COLO668 (cell line): ENCODE measurements at regions not wholly inside any gene's neighbourhood (a gene's known extent, or its start where the extent isn't known, plus 50 kb on each side); places are given as distances from the start of the nearest gene placed in this dataset.
A peak's percentile ranks its signal among the peaks of the same experiment; 100 is the strongest.

Experiments used
- DNase-seq: peaks from one replicate; lab custom pipeline; 2025; ENCODE audit not compliant: unreplicated experiment; lab: John Stamatoyannopoulos, UW

GRCh38 chr15:98583771-98584430 is 64.4 kb upstream of the IGF1R start:
- no peak for DNase-seq

GRCh38 chr15:98586066-98586465 is 62.3 kb upstream of the IGF1R start:
- no peak for DNase-seq

- no peak for DNase-seq
Measured at GRCh38 chr15:98592136-98592535, 56.2 kb upstream of the IGF1R start.

- DNase-seq, result no peak
Measured at GRCh38 chr15:98596131-98596530, 52.2 kb upstream of the IGF1R start.

- DNase-seq, result peak; percentile 14
Measured at GRCh38 chr15:98596885-98597392, 51.4 kb upstream of the IGF1R start.

GRCh38 chr15:98597666-98598065 is 50.7 kb upstream of the IGF1R start:
- no peak for DNase-seq
